Gastrocnemius medialis (tissue), 4 donors: ENCODE measurements at regions not wholly inside any gene's neighbourhood (a gene's known extent, or its start where the extent isn't known, plus 50 kb on each side); places are given as distances from the start of the nearest gene placed in this dataset.

Source experiments
- POLR2A ChIP-seq, 2 donors: fragments of 450-650 bp; IDR thresholded peaks; one replicate each; pipeline ENCODE4 v1.6.1; 2017; ENCODE audit warnings: antibody characterized with exemption in 2 of 2, mild to moderate bottlenecking in 2 of 2, moderate library complexity in 2 of 2
- TF ChIP-seq, protein P1 (sequence below), 5 experiments: fragments of 450-650 bp in 3 of 5; fragments of 200-600 bp in 2 of 5; sonication (generic) in 2 of 5; IDR thresholded peaks in 4 of 5; conservative IDR thresholded peaks in 1 of 5; 1 replicate in 4 of 5; 2 replicates in 1 of 5; pipeline ENCODE4 v1.5.1; 2016 to 2019; ENCODE audit warnings: antibody characterized with exemption in 5 of 5, mild to moderate bottlenecking in 3 of 5, moderate library complexity in 3 of 5

DNA sequence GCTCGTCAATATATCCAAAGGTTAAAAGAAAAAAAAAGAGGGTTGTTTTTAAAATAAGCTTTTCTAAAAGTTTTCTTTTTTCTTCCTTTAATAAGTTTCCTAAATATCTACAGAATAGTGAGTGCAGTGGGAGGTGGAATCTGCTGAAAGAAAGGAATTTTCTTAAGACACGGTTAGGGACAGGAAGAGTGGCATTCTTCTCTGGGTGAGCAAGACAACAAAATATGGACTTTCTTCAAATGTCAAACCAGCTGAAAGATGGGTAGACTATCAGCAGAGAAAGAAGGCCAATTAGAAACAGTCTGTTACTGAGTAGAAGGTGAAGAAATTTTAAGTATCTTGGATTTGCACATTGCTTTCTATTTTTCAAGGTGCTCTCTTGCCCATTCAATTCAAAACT lies 222.7 kb upstream of the PIK3C3 start:
- TF ChIP-seq, protein P1, sequence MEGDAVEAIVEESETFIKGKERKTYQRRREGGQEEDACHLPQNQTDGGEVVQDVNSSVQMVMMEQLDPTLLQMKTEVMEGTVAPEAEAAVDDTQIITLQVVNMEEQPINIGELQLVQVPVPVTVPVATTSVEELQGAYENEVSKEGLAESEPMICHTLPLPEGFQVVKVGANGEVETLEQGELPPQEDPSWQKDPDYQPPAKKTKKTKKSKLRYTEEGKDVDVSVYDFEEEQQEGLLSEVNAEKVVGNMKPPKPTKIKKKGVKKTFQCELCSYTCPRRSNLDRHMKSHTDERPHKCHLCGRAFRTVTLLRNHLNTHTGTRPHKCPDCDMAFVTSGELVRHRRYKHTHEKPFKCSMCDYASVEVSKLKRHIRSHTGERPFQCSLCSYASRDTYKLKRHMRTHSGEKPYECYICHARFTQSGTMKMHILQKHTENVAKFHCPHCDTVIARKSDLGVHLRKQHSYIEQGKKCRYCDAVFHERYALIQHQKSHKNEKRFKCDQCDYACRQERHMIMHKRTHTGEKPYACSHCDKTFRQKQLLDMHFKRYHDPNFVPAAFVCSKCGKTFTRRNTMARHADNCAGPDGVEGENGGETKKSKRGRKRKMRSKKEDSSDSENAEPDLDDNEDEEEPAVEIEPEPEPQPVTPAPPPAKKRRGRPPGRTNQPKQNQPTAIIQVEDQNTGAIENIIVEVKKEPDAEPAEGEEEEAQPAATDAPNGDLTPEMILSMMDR (IDR thresholded peaks at IDR 0.05 in 4 of 5, conservative IDR thresholded peaks at IDR 0.05 in 1 of 5): no peak
- no peak for TF ChIP-seq POLR2A (IDR thresholded peaks at IDR 0.05)
